Mucosa of descending colon (tissue), 3 donors: ENCODE measurements at regions not wholly inside any gene's neighbourhood (a gene's known extent, or its start where the extent isn't known, plus 50 kb on each side); places are given as distances from the start of the nearest gene placed in this dataset.

Source experiments
- ATAC-seq: fragments of 200-7000 bp; cut with Tn5 transposase; one replicate; pipeline ENCODE4 v1.9.1; 2020; ENCODE audit warnings: mild to moderate bottlenecking, moderate library complexity
- DNase-seq, 3 donors: peaks; one replicate each; pipeline ENCODE4 v3.0.0-alpha.2; 2020
- H3K36me3 ChIP-seq: fragments of 200-600 bp; one replicate; pipeline ENCODE4 v1.8.0; 2021; ENCODE audit warnings: low read depth, mild to moderate bottlenecking
- H3K4me1 ChIP-seq: fragments of 200-600 bp; one replicate; pipeline ENCODE4 v1.8.0; 2021; ENCODE audit warnings: low read depth, mild to moderate bottlenecking
- H3K4me3 ChIP-seq: fragments of 200-600 bp; one replicate; pipeline ENCODE4 v1.8.0; 2021; ENCODE audit warnings: mild to moderate bottlenecking
- H3K9me3 ChIP-seq: fragments of 200-600 bp; one replicate; pipeline ENCODE4 v1.8.0; 2021; ENCODE audit warnings: mild to moderate bottlenecking
- intact Hi-C, 2 donors: fragments of 100-400 bp; cut with DNase I in 1 of 2; cut with micrococcal nuclease in 1 of 2; formaldehyde crosslinking; loops; one replicate each; pipeline versions ENCODE4 v1.11.0 to v1.11.1; 2022; cut with DNase I, micrococcal nuclease
- TF ChIP-seq, protein P1 (sequence below): fragments of 200-600 bp; IDR thresholded peaks from one replicate; pipeline ENCODE4 v1.8.0; 2022; ENCODE audit warnings: antibody characterized with exemption, mild to moderate bottlenecking
- donor health status: DM: no; HTN: no; CAD: no; lungs with moderate emphysema.
- donor health status: DM: no; HTN: no; CAD: no.
- donor health status: DM: no; HTN: yes; CAD: no.

GRCh38 chr12:24561882-24562770 is 386.8 kb downstream of the BCAT1 start:
- Histone ChIP-seq H3K4me1 (peaks cover 2% of the 10 kb centered on the region), H3K4me3 (peak overlapping the region; percentile 17), H3K36me3 (no peaks in the 10 kb centered on the region), H3K9me3 (no peaks in the 10 kb centered on the region)
- TF ChIP-seq, protein P1, sequence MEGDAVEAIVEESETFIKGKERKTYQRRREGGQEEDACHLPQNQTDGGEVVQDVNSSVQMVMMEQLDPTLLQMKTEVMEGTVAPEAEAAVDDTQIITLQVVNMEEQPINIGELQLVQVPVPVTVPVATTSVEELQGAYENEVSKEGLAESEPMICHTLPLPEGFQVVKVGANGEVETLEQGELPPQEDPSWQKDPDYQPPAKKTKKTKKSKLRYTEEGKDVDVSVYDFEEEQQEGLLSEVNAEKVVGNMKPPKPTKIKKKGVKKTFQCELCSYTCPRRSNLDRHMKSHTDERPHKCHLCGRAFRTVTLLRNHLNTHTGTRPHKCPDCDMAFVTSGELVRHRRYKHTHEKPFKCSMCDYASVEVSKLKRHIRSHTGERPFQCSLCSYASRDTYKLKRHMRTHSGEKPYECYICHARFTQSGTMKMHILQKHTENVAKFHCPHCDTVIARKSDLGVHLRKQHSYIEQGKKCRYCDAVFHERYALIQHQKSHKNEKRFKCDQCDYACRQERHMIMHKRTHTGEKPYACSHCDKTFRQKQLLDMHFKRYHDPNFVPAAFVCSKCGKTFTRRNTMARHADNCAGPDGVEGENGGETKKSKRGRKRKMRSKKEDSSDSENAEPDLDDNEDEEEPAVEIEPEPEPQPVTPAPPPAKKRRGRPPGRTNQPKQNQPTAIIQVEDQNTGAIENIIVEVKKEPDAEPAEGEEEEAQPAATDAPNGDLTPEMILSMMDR = no peak
- peak; percentile 51 to 68 (median 55) for DNase-seq
- intact Hi-C loops = no loop called here
- ATAC-seq = peak; percentile 63

DNA sequence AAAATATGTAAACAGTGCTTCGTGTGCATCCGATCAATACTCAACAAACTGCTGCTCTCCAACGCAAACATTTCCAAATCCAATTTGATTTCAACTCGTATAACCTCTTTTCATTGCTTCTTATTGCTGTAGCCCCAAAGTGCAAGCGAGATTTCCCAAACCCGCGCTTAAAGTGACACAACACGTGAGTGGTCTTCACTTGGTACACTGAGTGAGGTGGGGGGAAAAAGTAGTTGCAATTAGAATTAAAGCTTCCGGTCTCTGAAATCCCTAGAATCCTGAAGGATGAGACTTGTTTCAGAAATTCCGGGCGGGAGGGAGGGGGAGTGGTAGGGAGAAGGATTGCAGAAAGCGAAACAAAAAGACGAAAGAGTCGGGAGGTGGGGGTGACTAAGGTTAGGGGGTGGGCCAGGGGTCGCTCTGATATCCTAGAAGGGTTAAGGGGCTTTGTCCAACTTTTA is 387.5 kb downstream of the BCAT1 start:
- no peak for DNase-seq
- Histone ChIP-seq H3K4me1 (peaks cover 2% of the 10 kb centered on the region), H3K9me3 (no peaks in the 10 kb centered on the region), H3K4me3 (no peak overlapping the region), H3K36me3 (no peaks in the 10 kb centered on the region)
- intact Hi-C loops = no loop called here
- ATAC-seq = peak; percentile 30
- TF ChIP-seq, protein P1 = no peak

GRCh38 chr12:24560831-24561271 is 388.1 kb downstream of the BCAT1 start:
- H3K4me3 ChIP-seq = no peak overlapping the region
- peaks cover 2% of the 10 kb centered on the region for H3K4me1 ChIP-seq
- H3K36me3 ChIP-seq = no peaks in the 10 kb centered on the region
- no peak for ATAC-seq
- TF ChIP-seq, protein P1 = no peak
- DNase-seq = no peak
- intact Hi-C loops = no loop called here
- no peaks in the 10 kb centered on the region for H3K9me3 ChIP-seq

- Histone ChIP-seq H3K4me3 (no peak overlapping the region), H3K4me1 (peaks cover 2% of the 10 kb centered on the region), H3K9me3 (no peaks in the 10 kb centered on the region), H3K36me3 (no peaks in the 10 kb centered on the region)
- ATAC-seq = no peak
- intact Hi-C loops = no loop called here
- TF ChIP-seq, protein P1 = no peak
- DNase-seq = no peak
Observed at GRCh38 chr12:24560192-24560775, 388.6 kb downstream of the BCAT1 start.

DNA sequence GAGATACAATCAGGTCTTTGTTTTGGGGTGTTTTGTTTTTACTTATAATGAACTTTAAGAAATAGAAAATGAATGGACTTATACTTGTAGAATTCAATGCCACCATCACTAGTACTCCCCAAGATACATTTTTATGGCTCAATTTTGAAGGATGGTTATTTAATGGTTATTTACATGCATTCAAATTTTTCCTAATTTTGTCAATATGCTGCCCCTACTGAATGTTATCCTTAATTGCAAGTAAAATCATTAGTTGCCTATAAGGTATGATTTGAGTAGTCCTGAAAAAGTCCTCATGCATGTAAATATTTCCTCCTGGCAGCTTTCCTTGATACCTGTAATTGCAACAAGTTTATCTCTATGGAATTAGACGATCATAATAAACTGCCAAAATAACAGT is 391.2 kb downstream of the BCAT1 start:
- ATAC-seq (no peak), DNase-seq (no peak)
- intact Hi-C loops = no loop called here
- Histone ChIP-seq H3K4me3 (no peak overlapping the region), H3K9me3 (no peaks in the 10 kb centered on the region), H3K36me3 (no peaks in the 10 kb centered on the region), H3K4me1 (peaks cover 2% of the 10 kb centered on the region)
- TF ChIP-seq, protein P1 = no peak
